Lower leg skin (tissue), 3 donors: ENCODE measurements at regions not wholly inside any gene's neighbourhood (a gene's known extent, or its start where the extent isn't known, plus 50 kb on each side); places are given as distances from the start of the nearest gene placed in this dataset.

Experiments used
- POLR2A ChIP-seq, 2 donors: fragments of 450-650 bp; IDR thresholded peaks; one replicate each; pipeline ENCODE4 v1.6.1; 2016 to 2017; ENCODE audit warnings: antibody characterized with exemption in 2 of 2, mild to moderate bottlenecking in 1 of 2, moderate library complexity in 1 of 2
- TF ChIP-seq, protein P1 (sequence below), 3 donors: fragments of 450-650 bp; IDR thresholded peaks; one replicate each; pipeline ENCODE4 v1.5.1; 2016; ENCODE audit warnings: antibody characterized with exemption in 3 of 3, mild to moderate bottlenecking in 3 of 3, moderate library complexity in 2 of 3

DNA sequence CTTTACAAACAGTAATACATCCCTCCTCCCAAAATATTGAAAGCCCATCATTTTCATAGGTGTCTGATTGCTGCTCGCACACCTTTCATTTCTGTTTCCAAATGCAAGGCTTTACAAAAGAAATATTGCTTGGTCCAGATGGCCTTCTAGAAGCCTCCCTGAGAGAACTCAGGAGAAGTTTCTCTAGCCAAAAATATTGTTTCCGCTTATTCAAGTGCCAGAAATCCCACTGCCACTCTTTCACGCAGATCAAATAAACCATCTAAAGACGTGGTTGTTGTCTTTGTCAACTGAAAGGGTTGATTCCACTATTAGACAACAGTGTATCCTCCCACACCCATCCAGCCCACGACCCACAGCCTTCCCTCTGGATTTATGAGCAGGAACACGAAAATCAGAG is 96.2 kb downstream of the ZIC5 start:
- TF ChIP-seq, protein P1, sequence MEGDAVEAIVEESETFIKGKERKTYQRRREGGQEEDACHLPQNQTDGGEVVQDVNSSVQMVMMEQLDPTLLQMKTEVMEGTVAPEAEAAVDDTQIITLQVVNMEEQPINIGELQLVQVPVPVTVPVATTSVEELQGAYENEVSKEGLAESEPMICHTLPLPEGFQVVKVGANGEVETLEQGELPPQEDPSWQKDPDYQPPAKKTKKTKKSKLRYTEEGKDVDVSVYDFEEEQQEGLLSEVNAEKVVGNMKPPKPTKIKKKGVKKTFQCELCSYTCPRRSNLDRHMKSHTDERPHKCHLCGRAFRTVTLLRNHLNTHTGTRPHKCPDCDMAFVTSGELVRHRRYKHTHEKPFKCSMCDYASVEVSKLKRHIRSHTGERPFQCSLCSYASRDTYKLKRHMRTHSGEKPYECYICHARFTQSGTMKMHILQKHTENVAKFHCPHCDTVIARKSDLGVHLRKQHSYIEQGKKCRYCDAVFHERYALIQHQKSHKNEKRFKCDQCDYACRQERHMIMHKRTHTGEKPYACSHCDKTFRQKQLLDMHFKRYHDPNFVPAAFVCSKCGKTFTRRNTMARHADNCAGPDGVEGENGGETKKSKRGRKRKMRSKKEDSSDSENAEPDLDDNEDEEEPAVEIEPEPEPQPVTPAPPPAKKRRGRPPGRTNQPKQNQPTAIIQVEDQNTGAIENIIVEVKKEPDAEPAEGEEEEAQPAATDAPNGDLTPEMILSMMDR (IDR thresholded peaks at IDR 0.05): no peak
- no peak for TF ChIP-seq POLR2A (IDR thresholded peaks at IDR 0.05)
